Sigmoid colon (tissue), 4 donors: ENCODE measurements at regions not wholly inside any gene's neighbourhood (a gene's known extent, or its start where the extent isn't known, plus 50 kb on each side); places are given as distances from the start of the nearest gene placed in this dataset.

Experiments
- CTCF ChIP-seq, 4 experiments: fragments of 450-650 bp in 3 of 4; fragments of 200-600 bp in 1 of 4; IDR thresholded peaks; one replicate each; pipeline ENCODE4 v1.5.1; 2016 to 2019; ENCODE audit warnings: antibody characterized with exemption in 4 of 4, mild to moderate bottlenecking in 3 of 4, moderate library complexity in 2 of 4
- POLR2A ChIP-seq, 2 donors: fragments of 450-650 bp; IDR thresholded peaks; one replicate each; pipeline ENCODE4 v1.6.1; 2016; ENCODE audit warnings: antibody characterized with exemption in 2 of 2, mild to moderate bottlenecking in 2 of 2, moderate library complexity in 2 of 2
- POLR2AphosphoS5 ChIP-seq, 4 donors: sonication (generic); formaldehyde crosslinking; IDR thresholded peaks; one replicate each; pipeline ENCODE4 v1.6.1; 2017; ENCODE audit warnings: antibody characterized with exemption in 4 of 4

GRCh38 chr6:68238097-68238601 lies 396.9 kb upstream of the ADGRB3 start:
- TF ChIP-seq CTCF (IDR thresholded peaks at IDR 0.05), result no peak
- TF ChIP-seq POLR2A (IDR thresholded peaks at IDR 0.05), result no peak
- no peak for TF ChIP-seq POLR2AphosphoS5 (IDR thresholded peaks at IDR 0.05)
